ENCODE measurements at regions not wholly inside any gene's neighbourhood (a gene's known extent, or its start where the extent isn't known, plus 50 kb on each side); places are given as distances from the start of the nearest gene placed in this dataset.

DNA sequence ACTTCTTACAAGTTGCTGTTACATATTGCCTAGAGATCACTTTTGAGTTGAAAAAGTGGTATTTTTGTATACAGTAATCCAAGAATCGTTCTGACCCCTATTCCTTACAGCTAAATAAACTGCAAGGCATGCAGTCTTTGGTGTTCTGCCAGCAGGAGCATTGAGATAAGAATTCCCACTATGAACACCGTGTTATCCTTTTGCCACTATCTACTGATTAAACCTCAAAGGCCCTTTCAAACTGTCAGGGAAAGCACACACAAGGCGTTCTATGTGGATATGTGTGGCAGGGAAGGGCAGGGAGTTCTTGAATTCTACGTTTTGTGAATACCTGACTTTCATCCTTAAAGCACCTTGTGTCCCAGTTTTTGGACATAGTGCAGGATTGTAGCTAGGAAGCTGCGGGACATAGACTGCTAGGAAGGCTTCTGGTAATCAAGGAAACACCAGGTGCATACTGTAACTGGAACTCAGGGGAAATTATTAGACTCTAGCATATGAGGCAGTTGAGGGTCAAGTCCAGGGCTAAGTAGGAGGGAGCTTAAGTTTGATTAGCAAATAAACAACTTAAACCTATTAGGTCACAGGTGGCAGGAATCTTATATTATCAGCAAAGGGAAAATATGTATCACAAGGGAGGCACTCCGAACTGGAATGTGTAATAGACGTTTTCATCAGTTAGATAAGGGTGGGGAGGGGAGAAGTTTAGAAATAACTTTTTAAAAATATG is 506.6 kb downstream of the RNF144B start:
- H3K36me3 ChIP-seq: no peaks in the 10 kb centered on the region
- H3K4me2 ChIP-seq: no peak overlapping the region
- H3K27ac ChIP-seq: no peak overlapping the region
- H3K4me1 ChIP-seq: no peaks in the 10 kb centered on the region
- no peaks in the 10 kb centered on the region for H3K27me3 ChIP-seq
- no peaks in the 10 kb centered on the region for H3K9me3 ChIP-seq
- no peak overlapping the region for H3K9ac ChIP-seq
- no peaks in the 10 kb centered on the region for H4K20me1 ChIP-seq
- TF ChIP-seq Cebpa-rat (IDR thresholded peaks at IDR 0.05): no peak
- H3K4me3 ChIP-seq: no peak overlapping the region

DNA sequence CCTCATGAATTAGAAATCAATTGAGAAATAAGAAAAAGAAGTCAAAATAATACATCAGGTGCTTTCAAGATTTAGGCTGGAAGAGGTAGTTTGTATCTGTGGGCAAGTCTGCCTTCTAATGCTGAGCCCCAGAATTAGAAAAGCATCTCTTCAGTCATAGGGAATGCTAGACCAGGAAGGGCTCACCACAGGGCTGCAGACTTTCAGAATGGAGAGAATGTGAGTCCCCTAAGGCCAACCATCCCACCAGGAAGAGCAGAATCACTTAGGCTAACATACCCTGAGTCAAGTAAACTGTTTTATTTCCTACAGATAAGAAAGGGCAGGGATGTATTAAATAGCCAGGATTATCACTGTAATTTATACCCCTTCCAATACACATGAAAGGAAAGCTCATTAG is 510.2 kb downstream of the RNF144B start:
- Histone ChIP-seq H3K27ac (no peak overlapping the region), H3K27me3 (no peaks in the 10 kb centered on the region), H4K20me1 (no peaks in the 10 kb centered on the region), H3K9ac (no peak overlapping the region), H3K4me1 (no peaks in the 10 kb centered on the region), H3K36me3 (no peaks in the 10 kb centered on the region), H3K4me2 (no peak overlapping the region), H3K4me3 (no peak overlapping the region), H3K9me3 (no peaks in the 10 kb centered on the region)
- no peak for TF ChIP-seq Cebpa-rat (IDR thresholded peaks at IDR 0.05)

DNA sequence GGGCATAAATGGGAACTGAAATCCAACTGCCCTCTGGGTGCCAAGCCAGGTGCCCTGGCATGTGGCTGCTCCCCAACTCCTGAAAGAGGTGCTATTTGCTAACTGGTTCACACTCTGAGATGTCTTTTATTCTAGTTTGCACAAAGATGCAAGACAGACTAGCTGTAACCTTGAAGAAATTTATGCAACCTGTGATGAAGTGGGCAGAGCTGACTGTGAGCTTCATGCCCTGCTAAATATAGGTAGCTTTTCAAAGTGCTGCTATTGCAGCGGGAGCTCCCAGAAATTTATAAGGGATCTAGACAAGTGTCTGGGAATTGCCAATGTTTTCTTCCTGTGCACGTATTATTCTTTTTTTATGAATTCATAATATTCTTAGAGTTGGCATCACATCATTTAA is 517.5 kb downstream of the RNF144B start:
- H3K27me3 ChIP-seq: no peaks in the 10 kb centered on the region
- H4K20me1 ChIP-seq: no peaks in the 10 kb centered on the region
- H3K27ac ChIP-seq: no peak overlapping the region
- no peak overlapping the region for H3K4me2 ChIP-seq
- H3K9ac ChIP-seq: no peak overlapping the region
- H3K9me3 ChIP-seq: no peaks in the 10 kb centered on the region
- TF ChIP-seq Cebpa-rat (IDR thresholded peaks at IDR 0.05): no peak
- H3K36me3 ChIP-seq: no peaks in the 10 kb centered on the region
- no peak overlapping the region for H3K4me3 ChIP-seq
- H3K4me1 ChIP-seq: no peaks in the 10 kb centered on the region

DNA sequence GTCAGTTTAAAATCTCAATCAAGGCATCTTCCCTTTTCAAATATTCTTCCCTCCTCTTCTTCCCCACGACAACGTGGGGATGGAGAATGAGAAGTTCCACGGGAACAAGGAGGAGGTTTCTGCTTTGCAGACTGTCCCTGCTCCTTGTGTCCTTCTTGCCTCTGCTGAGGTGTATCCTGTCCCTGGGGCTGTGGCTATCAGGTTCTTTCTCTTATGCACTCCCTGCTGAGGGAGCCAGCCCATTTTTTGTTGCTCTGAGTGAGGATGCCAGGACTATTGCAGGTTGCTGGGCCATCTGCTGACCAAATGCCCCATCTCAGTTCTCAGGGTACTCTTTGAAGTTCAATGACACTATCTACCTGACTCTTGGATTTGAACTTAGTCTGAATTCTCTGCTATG is 533.6 kb downstream of the RNF144B start:
- Histone ChIP-seq H4K20me1 (no peaks in the 10 kb centered on the region), H3K4me1 (no peaks in the 10 kb centered on the region), H3K9ac (no peak overlapping the region), H3K4me3 (no peak overlapping the region), H3K27ac (no peak overlapping the region), H3K9me3 (no peaks in the 10 kb centered on the region), H3K27me3 (no peaks in the 10 kb centered on the region), H3K4me2 (no peak overlapping the region), H3K36me3 (no peaks in the 10 kb centered on the region)
- no peak for TF ChIP-seq Cebpa-rat (IDR thresholded peaks at IDR 0.05)

DNA sequence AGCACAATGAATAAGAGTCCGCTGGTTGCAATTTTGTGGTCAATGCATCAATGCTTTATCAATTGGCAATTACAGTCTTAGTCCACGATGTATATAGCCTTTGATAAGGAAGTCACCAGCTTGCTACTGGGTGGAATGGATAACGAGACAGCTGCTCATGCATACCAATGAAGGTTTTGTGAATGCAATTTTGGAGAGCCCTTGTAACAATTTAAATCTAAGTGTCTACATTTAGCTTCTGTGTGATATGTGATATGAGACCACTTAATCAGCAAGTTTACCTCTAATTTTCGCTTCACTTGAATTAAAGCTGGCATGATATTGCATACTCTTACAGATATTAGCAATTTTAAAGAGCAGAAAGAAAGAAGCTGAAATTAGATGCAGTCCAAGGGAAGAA is 543.9 kb downstream of the RNF144B start:
- no peak overlapping the region for H3K27ac ChIP-seq
- no peaks in the 10 kb centered on the region for H4K20me1 ChIP-seq
- no peaks in the 10 kb centered on the region for H3K9me3 ChIP-seq
- H3K4me3 ChIP-seq: no peak overlapping the region
- no peaks in the 10 kb centered on the region for H3K27me3 ChIP-seq
- H3K4me1 ChIP-seq: no peaks in the 10 kb centered on the region
- H3K4me2 ChIP-seq: no peak overlapping the region
- TF ChIP-seq Cebpa-rat (IDR thresholded peaks at IDR 0.05): no peak
- H3K9ac ChIP-seq: no peak overlapping the region
- no peaks in the 10 kb centered on the region for H3K36me3 ChIP-seq

DNA sequence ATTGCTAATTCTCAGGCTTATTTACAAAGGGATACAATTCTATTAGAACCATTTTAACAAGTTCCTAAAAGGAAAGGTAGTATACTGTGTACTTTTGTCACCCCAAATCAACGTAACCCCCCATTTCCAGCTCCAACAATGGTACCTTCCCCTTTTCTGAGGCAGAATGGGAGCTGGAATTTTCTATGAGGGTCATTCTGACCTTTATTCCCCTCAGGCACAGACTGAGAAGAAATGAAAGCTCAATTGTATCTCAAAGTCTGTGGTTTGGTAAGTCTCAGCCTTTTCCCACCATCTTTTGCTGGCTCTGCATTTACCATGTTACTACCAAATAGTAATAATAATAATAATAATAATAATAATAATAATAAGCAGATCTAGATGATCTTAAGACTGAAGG is 571.0 kb downstream of the RNF144B start:
- Histone ChIP-seq H3K9ac (no peak overlapping the region), H3K4me1 (no peaks in the 10 kb centered on the region), H3K4me2 (no peak overlapping the region), H3K9me3 (no peaks in the 10 kb centered on the region), H4K20me1 (no peaks in the 10 kb centered on the region), H3K4me3 (no peak overlapping the region), H3K27me3 (no peaks in the 10 kb centered on the region), H3K27ac (no peak overlapping the region), H3K36me3 (no peaks in the 10 kb centered on the region)
- TF ChIP-seq Cebpa-rat (IDR thresholded peaks at IDR 0.05): no peak

DNA sequence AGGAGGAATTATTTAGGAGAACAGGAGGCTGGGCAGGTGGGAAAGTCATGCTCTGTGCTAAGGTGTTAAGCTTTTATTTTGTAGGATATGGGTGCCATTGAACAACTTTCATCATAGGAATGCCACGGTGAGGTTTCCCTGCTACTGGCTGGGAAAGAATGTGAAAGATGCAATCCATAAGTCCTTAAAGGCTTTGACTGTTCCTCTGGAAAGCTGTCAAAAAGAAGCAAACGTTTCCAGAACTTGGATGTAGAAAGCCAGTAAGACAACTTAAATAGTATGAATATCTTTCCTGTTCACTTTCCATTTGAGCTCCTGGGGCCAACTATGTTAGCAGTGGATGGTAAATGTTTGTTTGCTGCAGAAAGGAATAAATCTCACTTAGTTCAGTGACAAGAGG is 574.4 kb downstream of the RNF144B start:
- Histone ChIP-seq H3K9ac (no peak overlapping the region), H3K4me2 (no peak overlapping the region), H3K36me3 (no peaks in the 10 kb centered on the region), H3K4me3 (no peak overlapping the region), H3K27me3 (no peaks in the 10 kb centered on the region), H3K4me1 (no peaks in the 10 kb centered on the region), H3K27ac (no peak overlapping the region), H3K9me3 (no peaks in the 10 kb centered on the region), H4K20me1 (no peaks in the 10 kb centered on the region)
- no peak for TF ChIP-seq Cebpa-rat (IDR thresholded peaks at IDR 0.05)

DNA sequence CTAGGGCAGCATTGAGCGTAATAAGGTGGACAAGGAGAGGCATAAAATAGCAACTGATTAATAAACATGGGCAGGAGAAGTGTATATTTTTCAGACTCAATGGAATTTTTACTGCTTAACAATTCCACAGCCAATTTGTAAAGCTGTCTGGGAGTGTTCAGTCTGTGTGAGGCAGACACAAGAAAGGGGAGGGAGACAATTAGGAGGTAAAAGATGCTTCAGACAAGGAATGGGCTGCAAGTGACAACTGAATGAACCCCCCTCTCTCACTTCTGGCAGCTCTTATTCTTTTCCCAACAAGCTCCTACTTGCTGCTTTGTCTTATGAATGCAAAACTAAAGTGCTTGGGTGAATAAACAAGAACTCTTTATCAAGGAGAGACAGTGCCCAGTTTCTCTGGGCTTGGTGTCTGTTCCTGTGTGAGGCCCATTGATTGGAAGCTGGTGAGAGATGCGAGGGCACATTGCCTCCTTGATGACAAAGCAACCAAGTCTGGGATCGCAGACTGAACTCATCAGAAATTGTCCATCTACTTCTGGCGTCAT is 575.3 kb downstream of the RNF144B start:
- Histone ChIP-seq H3K4me1 (no peaks in the 10 kb centered on the region), H3K36me3 (no peaks in the 10 kb centered on the region), H3K27ac (no peak overlapping the region), H3K4me2 (no peak overlapping the region), H3K27me3 (no peaks in the 10 kb centered on the region), H3K4me3 (no peak overlapping the region), H3K9ac (no peak overlapping the region), H3K9me3 (no peaks in the 10 kb centered on the region), H4K20me1 (no peaks in the 10 kb centered on the region)
- TF ChIP-seq Cebpa-rat (IDR thresholded peaks at IDR 0.05): no peak

DNA sequence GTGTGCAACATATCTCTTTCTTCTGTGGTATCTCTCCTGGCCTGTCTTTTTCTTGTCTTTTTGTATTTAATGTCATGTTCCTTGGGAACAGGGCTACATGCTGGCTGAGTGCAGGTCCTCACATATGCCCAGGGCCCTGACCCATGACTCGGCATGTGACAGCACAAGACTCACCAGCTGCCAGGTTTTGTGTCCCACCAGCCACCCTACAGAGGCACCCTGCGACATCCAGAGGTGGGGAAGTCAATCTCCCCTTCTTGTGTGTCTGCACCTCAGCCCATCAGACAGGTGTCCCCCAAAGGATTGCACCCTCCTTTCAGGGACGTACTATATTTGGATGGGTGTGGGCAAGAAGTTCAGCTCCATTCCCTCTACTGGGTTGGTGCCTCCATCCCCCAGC is 576.3 kb downstream of the RNF144B start:
- H3K27ac ChIP-seq: no peak overlapping the region
- no peaks in the 10 kb centered on the region for H3K4me1 ChIP-seq
- no peak for TF ChIP-seq Cebpa-rat (IDR thresholded peaks at IDR 0.05)
- no peaks in the 10 kb centered on the region for H3K9me3 ChIP-seq
- no peak overlapping the region for H3K4me3 ChIP-seq
- no peaks in the 10 kb centered on the region for H3K27me3 ChIP-seq
- H4K20me1 ChIP-seq: no peaks in the 10 kb centered on the region
- no peak overlapping the region for H3K4me2 ChIP-seq
- H3K9ac ChIP-seq: no peak overlapping the region
- H3K36me3 ChIP-seq: no peaks in the 10 kb centered on the region

DNA sequence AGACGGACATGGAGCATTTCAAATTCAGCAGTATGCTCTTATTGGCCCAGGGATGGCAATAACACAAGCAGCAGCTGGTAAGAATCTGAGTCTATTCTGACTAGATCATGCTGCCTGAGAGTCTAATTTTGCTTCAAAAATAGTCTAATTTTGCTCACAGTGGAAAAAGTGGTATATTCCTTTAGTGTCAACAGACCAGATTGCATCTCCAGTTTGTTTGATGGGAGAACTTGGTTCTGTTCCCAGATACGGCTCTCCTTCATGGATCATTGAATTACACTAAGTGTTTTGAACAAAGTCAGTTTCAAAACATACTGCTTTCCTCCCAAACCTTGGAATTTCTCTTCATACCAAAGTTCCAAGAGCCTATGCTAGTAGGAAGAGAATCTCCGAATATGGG is 586.1 kb downstream of the RNF144B start:
- no peaks in the 10 kb centered on the region for H4K20me1 ChIP-seq
- H3K4me2 ChIP-seq: no peak overlapping the region
- H3K36me3 ChIP-seq: no peaks in the 10 kb centered on the region
- H3K4me3 ChIP-seq: no peak overlapping the region
- no peak for TF ChIP-seq Cebpa-rat (IDR thresholded peaks at IDR 0.05)
- H3K9ac ChIP-seq: no peak overlapping the region
- no peaks in the 10 kb centered on the region for H3K9me3 ChIP-seq
- H3K27me3 ChIP-seq: no peaks in the 10 kb centered on the region
- no peaks in the 10 kb centered on the region for H3K4me1 ChIP-seq
- H3K27ac ChIP-seq: no peak overlapping the region

DNA sequence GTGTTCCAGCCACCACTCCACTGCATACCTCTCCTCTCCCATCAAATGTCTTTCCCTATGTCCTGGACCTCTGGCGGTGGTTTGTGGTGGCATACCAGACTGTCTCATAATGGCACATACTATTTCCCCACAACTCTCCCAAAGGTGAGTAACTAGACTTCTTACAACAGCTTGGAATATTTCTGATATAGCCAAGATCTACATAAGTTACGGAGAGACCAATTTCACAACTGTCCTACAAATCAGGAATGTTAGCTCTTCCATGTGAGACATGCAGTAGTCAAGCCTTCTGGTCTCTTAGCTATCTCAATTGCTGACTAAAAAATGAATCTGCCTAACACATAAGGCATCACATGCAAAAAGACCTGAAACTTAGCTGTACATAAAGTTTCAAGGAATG is 588.9 kb downstream of the RNF144B start:
- no peak overlapping the region for H3K4me2 ChIP-seq
- H3K4me3 ChIP-seq: no peak overlapping the region
- H3K36me3 ChIP-seq: no peaks in the 10 kb centered on the region
- H3K9me3 ChIP-seq: no peaks in the 10 kb centered on the region
- H4K20me1 ChIP-seq: no peaks in the 10 kb centered on the region
- TF ChIP-seq Cebpa-rat (IDR thresholded peaks at IDR 0.05): no peak
- H3K4me1 ChIP-seq: no peaks in the 10 kb centered on the region
- no peak overlapping the region for H3K9ac ChIP-seq
- H3K27ac ChIP-seq: no peak overlapping the region
- no peaks in the 10 kb centered on the region for H3K27me3 ChIP-seq
